Endothelial cell of umbilical vein (primary cell): ENCODE measurements at regions not wholly inside any gene's neighbourhood (a gene's known extent, or its start where the extent isn't known, plus 50 kb on each side); places are given as distances from the start of the nearest gene placed in this dataset.

Experiments used
- EZH2 ChIP-seq: IDR thresholded peaks from 2 replicates; pipeline ENCODE4 v1.6.1; 2012; ENCODE audit warnings: borderline replicate concordance, low read depth, mild to moderate bottlenecking, moderate library complexity, low read length, inconsistent platforms; ENCODE audit not compliant: severe bottlenecking
- MYC ChIP-seq: IDR thresholded peaks from one replicate; pipeline ENCODE4 v1.6.1; 2011; ENCODE audit warnings: mild to moderate bottlenecking, low read depth, low read length
- POLR2A ChIP-seq: IDR thresholded peaks from 2 replicates; pipeline ENCODE4 v1.6.1; 2012; ENCODE audit warnings: low read depth, mild to moderate bottlenecking, control low read depth, low read length
- TF ChIP-seq, protein P1 (sequence below), 2 donors: IDR thresholded peaks; 1 replicate in 1 of 2; 2 replicates in 1 of 2; pipeline ENCODE4 v1.5.1; 2011; ENCODE audit warnings: low read length in 2 of 2, mild to moderate bottlenecking in 2 of 2, moderate library complexity in 2 of 2, control low read depth in 1 of 2, inconsistent platforms in 1 of 2, low read depth in 1 of 2; ENCODE audit not compliant: insufficient read depth in 1 of 2; ENCODE audit errors: extremely low read depth in 1 of 2

- TF ChIP-seq, protein P1, sequence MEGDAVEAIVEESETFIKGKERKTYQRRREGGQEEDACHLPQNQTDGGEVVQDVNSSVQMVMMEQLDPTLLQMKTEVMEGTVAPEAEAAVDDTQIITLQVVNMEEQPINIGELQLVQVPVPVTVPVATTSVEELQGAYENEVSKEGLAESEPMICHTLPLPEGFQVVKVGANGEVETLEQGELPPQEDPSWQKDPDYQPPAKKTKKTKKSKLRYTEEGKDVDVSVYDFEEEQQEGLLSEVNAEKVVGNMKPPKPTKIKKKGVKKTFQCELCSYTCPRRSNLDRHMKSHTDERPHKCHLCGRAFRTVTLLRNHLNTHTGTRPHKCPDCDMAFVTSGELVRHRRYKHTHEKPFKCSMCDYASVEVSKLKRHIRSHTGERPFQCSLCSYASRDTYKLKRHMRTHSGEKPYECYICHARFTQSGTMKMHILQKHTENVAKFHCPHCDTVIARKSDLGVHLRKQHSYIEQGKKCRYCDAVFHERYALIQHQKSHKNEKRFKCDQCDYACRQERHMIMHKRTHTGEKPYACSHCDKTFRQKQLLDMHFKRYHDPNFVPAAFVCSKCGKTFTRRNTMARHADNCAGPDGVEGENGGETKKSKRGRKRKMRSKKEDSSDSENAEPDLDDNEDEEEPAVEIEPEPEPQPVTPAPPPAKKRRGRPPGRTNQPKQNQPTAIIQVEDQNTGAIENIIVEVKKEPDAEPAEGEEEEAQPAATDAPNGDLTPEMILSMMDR (IDR thresholded peaks at IDR 0.05; ENCODE audit: extremely low read depth in 1 of 2, insufficient read depth in 1 of 2, low read depth in 1 of 2, low read length in 2 of 2): no peak
- TF ChIP-seq POLR2A: no peak
- TF ChIP-seq MYC: no peak
- TF ChIP-seq EZH2: no peak
Measured at GRCh38 chr4:13985837-13986236, 358.3 kb upstream of the BOD1L1 start.
